ENCODE measurements at regions not wholly inside any gene's neighbourhood (a gene's known extent, or its start where the extent isn't known, plus 50 kb on each side); places are given as distances from the start of the nearest gene placed in this dataset.

GRCh38 chr17:13131225-13131624, 113.4 kb upstream of the ELAC2 start:
- Mint-ChIP-seq H3K27ac (no peak overlapping the region), H3K4me3 (no peak overlapping the region), H3K27me3 (ENCODE audit: low read depth in 3 of 3) (no peaks in the 10 kb centered on the region), H3K9me3 (peaks cover 4 to 14% (median 8%) of the 10 kb centered on the region in 7 donors), H3K4me1 (no peaks in the 10 kb centered on the region), H3K36me3 (no peaks in the 10 kb centered on the region)
- intact Hi-C loops (cut with micrococcal nuclease), result no loop called here
- 88% methylated on average over 2 of the region's 5 CpGs for WGBS (ENCODE audit: insufficient coverage)
- no peak overlapping the region for H2AFZ ChIP-seq (ENCODE audit: insufficient read depth, low read depth, low read length, poor library complexity, severe bottlenecking)
- H3K27me3 ChIP-seq (ENCODE audit: control insufficient read depth in 2 of 2, insufficient read depth in 2 of 2, low read length in 2 of 2), result no peaks in the 10 kb centered on the region
- no peaks in the 10 kb centered on the region for H3K4me1 ChIP-seq (ENCODE audit: control insufficient read depth in 1 of 2, insufficient read depth in 2 of 2, low read length in 2 of 2)
- no peaks in the 10 kb centered on the region for H4K20me1 ChIP-seq (ENCODE audit: insufficient read depth, low read length)
- H3K9ac ChIP-seq (ENCODE audit: insufficient read depth, low read length, poor library complexity, severe bottlenecking), result no peak overlapping the region
- peaks cover 4% of the 10 kb centered on the region in 2 donors for H3K9me3 ChIP-seq (replicated peaks in 1 of 2; ENCODE audit: control insufficient read depth in 1 of 2, insufficient read depth in 1 of 2, low read length in 2 of 2)
- no peaks in the 10 kb centered on the region for H3K36me3 ChIP-seq (replicated peaks in 1 of 2; ENCODE audit: control insufficient read depth in 1 of 2, insufficient read depth in 2 of 2, low read length in 2 of 2)
- no peak for DNase-seq
- no peak overlapping the region for H3K4me2 ChIP-seq (replicated peaks; ENCODE audit: extremely low read depth, low read length, poor library complexity, severe bottlenecking)
- TF ChIP-seq CTCF (IDR thresholded peaks at IDR 0.05), result no peak
- H3K4me3 ChIP-seq (replicated peaks in 1 of 3; ENCODE audit: low read depth in 2 of 3, low read length in 3 of 3), result no peak overlapping the region
- H3K27ac ChIP-seq (ENCODE audit: low read depth in 1 of 2, low read length in 2 of 2), result no peak overlapping the region
- no peaks in the 10 kb centered on the region for H3K79me2 ChIP-seq (ENCODE audit: insufficient read depth, low read length)

GRCh38 chr17:13129356-13129755, 111.5 kb upstream of the ELAC2 start:
- Histone ChIP-seq H2AFZ (ENCODE audit: insufficient read depth, low read depth, low read length, poor library complexity, severe bottlenecking) (no peak overlapping the region), H4K20me1 (ENCODE audit: insufficient read depth, low read length) (no peaks in the 10 kb centered on the region), H3K4me2 (replicated peaks; ENCODE audit: extremely low read depth, low read length, poor library complexity, severe bottlenecking) (no peak overlapping the region), H3K4me3 (replicated peaks in 1 of 3; ENCODE audit: low read depth in 2 of 3, low read length in 3 of 3) (no peak overlapping the region), H3K4me1 (ENCODE audit: control insufficient read depth in 1 of 2, insufficient read depth in 2 of 2, low read length in 2 of 2) (no peaks in the 10 kb centered on the region), H3K9ac (ENCODE audit: insufficient read depth, low read length, poor library complexity, severe bottlenecking) (no peak overlapping the region), H3K79me2 (ENCODE audit: insufficient read depth, low read length) (no peaks in the 10 kb centered on the region), H3K9me3 (replicated peaks in 1 of 2; ENCODE audit: control insufficient read depth in 1 of 2, insufficient read depth in 1 of 2, low read length in 2 of 2) (peaks cover 4% of the 10 kb centered on the region in 2 donors), H3K36me3 (replicated peaks in 1 of 2; ENCODE audit: control insufficient read depth in 1 of 2, insufficient read depth in 2 of 2, low read length in 2 of 2) (no peaks in the 10 kb centered on the region), H3K27me3 (ENCODE audit: control insufficient read depth in 2 of 2, insufficient read depth in 2 of 2, low read length in 2 of 2) (no peaks in the 10 kb centered on the region), H3K27ac (ENCODE audit: low read depth in 1 of 2, low read length in 2 of 2) (no peak overlapping the region)
- no peaks in the 10 kb centered on the region for H3K4me1 Mint-ChIP-seq
- H3K27ac Mint-ChIP-seq, result no peak overlapping the region
- no peak for TF ChIP-seq CTCF (IDR thresholded peaks at IDR 0.05)
- intact Hi-C loops (cut with micrococcal nuclease), result no loop called here
- no peaks in the 10 kb centered on the region for H3K36me3 Mint-ChIP-seq
- no CpG with 5 or more reads among the region's 2 CpGs for WGBS (ENCODE audit: insufficient coverage)
- peaks cover 2 to 12% (median 5%) of the 10 kb centered on the region in 7 donors for H3K9me3 Mint-ChIP-seq
- no peaks in the 10 kb centered on the region for H3K27me3 Mint-ChIP-seq (ENCODE audit: low read depth in 3 of 3)
- DNase-seq, result no peak
- H3K4me3 Mint-ChIP-seq, result no peak overlapping the region

Data from CD14-positive monocyte (primary cell).